ENCODE measurements at regions not wholly inside any gene's neighbourhood (a gene's known extent, or its start where the extent isn't known, plus 50 kb on each side); places are given as distances from the start of the nearest gene placed in this dataset.

DNA sequence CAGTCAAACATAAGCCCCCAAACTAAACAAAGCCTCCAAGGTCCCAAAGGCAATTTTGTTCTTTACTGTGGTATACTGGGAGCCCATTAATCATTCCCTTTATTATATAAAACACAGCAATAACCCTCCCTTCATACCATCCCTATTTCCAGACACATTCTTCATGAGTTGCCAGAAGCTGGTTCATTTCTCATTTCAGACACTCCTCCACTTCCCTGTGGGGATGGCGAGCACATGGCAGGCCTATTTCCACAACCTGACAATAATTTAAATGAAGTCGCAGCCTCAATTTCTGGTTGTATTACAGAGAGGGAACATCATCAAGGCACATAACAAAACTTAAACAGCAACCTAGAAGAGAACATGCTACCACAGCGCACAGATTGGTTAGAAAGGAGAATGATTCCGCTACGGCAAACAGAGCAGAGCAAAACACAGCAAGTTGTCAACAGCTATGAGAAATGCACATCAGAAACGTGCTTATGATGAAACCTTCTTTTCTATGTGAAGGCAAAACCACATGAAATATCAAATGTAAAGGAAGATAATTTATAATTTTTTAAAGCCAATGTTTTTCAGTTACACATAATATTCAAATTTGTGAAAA is 63.3 kb upstream of the ARHGEF3 start:
- no peak for DNase-seq (ENCODE audit: low spot score)

DNA sequence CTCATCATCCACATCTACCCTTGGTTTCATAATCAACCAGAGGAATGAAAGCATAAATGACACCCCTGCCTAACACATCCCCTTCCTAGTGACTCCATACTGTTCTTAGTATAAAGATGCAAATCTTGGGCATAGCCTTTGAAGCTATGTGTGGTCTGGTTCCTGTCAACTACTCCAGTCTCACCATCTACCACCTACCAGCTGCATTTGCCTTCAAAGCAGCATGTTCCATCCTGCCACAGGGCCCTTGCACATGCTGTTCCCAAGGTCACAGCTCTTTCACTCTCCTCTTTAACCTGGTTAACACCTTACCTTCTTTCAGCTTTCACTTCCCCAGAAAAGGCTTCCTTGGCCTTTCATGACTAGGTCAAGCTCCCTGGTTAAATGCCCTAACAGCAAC is 62.3 kb upstream of the ARHGEF3 start:
- DNase-seq (ENCODE audit: low spot score) = no peak

DNA sequence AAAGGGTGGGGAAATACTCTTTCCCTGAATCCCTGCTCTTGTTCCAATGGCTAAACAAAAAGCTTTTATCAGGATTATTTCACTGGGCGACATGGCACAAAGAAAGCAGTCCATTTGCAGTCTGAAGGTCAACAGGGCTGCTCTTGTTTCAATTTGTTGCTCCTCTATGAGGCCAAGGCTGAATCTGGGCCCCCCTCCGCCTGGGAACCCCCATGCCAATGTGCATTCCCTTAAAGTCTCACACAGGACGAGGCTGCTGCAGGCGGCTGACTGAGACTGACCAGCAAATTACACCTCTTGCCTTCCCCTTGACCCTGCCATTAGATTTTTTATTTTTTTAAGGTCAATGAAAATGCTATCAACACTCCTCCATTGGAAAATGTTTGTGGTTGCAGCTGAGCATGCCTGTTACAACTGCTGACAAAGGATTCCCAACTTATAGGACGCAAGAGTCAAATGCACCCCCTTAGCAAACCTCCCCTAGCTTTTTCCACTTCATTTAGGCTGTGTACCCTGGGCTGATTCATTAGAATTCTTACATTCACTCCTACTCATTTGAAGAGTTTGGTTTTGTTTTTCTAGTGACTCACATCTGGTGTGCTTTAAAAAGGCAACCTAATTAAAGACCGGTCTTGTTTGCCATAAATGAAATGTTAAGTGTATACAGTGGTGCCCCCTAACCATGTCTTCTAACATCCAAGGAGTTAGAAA is 60.8 kb upstream of the ARHGEF3 start:
- no peak for DNase-seq (ENCODE audit: low spot score)

DNA sequence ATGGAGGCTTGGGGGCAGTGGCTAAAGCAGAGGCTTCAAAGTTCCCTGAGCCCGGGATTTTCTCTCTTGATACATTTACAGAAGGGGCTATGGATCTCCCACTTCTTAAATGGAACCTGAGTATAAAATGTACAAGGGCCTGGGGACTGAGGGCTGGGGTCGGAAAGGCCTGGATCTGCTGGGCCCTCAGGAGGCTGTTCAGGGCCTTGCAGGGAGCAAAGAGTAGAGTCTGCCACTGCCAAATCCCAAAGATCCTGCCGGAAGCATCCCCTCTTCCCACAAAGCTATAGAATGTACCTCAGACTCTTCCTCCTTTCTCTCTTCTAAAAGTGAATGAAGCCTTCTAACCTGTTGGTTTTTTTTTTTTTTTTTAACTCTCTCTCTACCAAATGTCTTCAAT is 59.8 kb upstream of the ARHGEF3 start:
- DNase-seq (ENCODE audit: low spot score) = no peak

DNA sequence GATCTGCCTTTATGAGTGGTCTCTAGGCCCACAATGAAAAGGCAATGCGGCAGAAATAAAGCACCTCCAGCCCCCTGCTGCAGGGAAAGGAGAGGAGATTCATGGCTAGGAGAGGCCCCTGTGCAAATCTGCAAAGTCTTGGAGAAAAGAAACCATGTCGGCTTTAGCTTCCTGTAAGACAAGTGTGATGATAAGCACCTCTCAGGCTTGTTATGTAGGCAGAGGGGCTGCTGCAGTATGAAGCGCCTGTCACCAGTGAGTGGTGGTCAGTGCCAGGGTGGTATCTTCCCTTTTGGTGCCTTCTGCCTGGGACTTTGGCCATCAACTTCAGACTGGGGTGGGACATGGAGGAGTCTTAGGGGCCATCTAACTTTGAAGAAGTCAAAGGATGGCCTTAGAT is 59.2 kb upstream of the ARHGEF3 start:
- DNase-seq (ENCODE audit: low spot score) = no peak

DNA sequence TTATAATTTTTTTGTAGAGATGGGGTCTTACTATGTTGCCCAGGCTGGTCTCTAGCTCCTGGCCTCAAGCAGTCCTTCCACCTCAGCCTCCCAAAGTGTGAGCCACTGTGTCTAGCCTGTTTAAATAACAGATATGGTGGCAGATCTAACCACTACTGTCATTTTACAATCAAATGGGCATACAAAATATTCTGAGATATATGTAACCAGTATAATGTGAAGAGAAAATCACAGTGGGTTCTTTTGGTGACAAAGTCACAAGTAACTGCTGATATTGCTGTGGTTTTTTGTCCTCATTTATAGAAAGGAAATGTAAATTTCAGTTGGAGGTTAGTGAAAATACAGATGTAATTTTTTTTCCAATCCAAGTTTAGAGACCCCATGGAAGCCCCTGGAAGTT is 58.6 kb upstream of the ARHGEF3 start:
- DNase-seq (ENCODE audit: low spot score) = no peak

DNA sequence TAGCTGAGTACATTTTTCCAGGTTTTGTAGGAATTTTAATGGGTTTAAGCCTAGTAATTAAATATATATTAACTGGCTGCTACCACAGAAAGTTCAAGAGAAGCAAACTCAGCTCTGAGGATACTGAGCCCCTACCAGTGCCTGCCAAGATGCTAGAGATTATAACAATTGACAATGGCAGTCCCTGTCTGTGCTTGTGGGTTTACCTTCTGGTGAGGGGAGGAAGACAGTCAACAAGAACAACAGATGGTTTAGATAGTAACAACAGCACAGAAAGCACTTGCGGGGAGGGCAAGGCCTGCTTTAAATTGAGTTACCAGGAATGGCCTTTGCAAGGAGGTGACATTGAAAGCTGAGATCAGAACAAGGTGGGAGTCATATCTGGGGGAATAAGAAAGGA is 56.6 kb upstream of the ARHGEF3 start:
- no peak for DNase-seq (ENCODE audit: low spot score)

DNA sequence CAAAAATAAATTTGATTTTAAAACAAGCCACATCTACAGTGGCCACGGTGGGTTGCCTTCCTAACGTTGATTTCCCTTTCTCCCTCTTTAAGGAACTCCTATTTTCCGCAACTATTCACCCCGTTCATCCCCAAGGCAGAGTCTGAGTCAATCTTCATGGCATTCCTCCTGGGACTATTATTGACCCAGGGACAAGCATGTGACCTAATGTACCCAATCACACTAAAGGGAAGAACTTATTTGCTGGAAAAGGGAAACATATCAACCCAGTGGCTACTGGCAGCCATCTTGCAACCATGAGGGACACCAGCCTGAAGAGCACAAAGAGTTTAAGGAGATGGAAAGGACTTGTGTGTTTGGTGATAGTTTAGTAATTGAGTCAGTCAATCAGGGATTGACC is 55.4 kb upstream of the ARHGEF3 start:
- no peak for DNase-seq (ENCODE audit: low spot score)

DNA sequence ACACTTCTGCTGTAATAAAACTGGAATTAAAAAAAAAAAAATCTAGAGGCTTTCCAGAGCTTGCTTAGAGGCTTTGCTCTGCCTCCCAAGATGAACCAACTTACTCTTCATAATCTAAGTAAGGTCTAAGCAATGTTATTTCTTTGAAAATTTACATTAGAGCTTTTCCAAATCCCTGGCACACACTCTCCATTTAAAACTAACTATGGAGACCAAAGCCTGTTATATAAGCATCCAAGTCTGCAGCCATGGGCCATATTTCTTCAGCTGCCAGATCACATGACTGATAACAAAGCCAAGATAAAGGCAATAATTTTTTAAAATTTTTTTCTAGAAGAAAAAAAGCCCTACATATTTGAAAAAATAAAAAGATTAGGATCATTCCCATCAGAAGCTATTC is 55.0 kb upstream of the ARHGEF3 start:
- no peak for DNase-seq (ENCODE audit: low spot score)

DNA sequence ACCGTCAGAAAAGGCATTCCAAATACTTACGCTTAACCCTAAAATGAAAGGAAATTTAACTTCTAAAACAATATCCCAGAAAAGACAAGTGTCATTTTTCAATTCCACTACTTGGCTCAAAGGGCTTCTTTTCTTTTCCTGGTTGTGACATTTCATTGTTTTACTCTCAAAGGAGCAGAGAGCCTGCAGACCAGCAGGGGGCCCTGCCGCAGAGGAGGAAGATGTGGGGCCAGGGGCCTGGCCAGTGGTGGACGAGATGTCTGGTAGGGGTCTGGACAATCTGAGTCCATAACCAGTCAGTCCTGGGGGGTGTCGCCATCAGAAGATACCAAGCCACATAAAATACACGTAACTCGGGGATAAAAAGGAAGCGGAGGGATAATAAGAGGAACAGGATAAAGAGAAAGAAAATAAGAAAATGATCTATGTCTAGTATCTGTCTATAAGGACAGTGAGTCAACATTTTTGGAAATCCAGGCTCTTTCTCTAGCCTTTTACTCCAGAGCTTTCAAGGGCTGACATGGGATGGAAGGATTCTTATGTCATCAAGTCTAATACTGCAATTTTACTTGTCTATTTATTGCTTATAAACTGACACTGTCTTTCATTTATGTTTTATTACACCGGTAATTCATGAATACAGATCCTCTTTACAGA is 54.2 kb upstream of the ARHGEF3 start:
- no peak for DNase-seq (ENCODE audit: low spot score)

DNA sequence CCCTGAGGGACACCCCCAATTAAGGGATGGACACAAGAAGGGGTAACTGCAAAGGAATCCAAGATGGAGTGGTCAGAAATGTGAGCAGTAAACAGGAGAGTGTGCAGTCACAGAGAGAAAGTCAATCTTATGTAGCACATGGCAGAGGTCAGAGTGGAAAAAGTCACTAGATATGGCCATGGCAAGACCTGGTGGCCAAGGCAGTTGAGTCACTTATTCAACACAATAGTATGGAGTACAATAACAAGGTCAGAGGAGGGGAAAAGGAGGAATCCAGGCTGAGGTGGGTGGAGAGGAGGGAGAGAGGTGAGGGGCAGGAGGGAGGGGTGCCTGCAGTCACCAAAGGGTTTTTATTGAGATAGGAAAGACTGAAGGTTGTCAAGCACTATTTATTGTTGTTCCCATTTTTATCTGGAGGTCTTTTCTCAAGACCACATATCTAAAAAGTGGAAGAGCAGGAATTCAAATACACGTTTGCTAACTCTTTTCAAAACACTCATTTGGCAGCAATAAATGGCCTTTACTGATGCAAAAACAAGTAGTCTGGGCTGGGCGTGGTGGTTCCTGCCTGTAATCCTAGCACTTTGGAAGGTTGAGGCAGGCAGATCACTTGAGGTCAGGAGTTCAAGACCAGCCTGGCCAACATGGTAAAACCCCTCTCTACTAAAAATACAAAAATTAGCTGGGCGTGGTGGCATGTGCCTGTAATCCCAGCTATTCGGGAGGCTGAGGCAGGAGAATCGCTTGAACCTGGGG is 53.3 kb upstream of the ARHGEF3 start:
- DNase-seq (ENCODE audit: low spot score) = no peak

DNA sequence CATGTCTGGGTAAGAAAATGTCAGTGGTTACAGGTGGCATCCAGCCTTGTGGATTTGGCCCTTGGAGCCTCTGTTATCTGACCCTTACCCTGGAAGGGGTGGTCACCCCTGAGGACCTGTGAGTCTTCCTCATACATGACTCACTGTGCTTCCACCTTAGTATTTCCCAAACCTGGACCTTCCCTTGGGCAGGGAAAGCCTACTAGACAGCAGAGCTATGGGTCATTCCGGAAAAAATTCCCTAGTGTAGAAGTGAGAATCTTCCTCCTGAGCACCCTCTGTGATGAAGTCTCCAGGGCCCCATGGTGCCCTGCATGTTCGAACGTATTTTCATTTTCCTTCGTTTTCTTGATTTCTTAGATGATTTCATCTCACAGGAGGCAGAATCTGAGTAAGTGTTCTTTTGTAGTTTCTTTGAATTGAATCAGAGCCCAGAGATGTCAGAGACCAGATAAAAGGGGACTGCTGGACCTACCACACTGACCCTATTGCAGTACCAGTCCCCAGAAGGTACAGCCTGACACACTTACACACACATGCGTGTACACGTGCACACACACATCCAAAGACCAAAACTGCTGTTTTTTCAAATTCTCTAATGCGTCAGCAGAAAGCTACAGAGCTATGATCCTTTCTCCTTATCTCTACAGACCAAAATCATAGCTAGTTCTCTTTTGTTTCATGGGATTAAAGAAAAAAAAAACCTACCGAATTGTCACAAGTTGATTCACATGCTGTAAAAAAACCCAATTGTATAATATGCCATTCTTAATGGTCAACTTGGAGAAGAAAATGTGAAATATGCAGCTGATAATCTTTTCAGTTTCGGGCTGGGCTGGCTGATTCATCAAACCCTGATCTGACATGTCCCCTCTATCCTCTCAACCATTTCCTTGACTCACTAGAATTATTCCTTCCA is 50.5 kb upstream of the ARHGEF3 start:
- DNase-seq (ENCODE audit: low spot score) = no peak
